GM13977 (cell line): ENCODE measurements at regions not wholly inside any gene's neighbourhood (a gene's known extent, or its start where the extent isn't known, plus 50 kb on each side); places are given as distances from the start of the nearest gene placed in this dataset.

Experiments used
- DNase-seq: peaks from one replicate; pipeline ENCODE4 v3.0.0; 2012; ENCODE audit warnings: low spot score
- in situ Hi-C: fragments of 300-500 bp; cut with MboI; formaldehyde crosslinking; loops from one replicate; pipeline ENCODE4 v1.12.0; 2022; ENCODE audit warnings: low sequenced_read_pairs, low pct_unique_long_range_greater_than_20kb, mixed read lengths, inconsistent platforms; ENCODE audit not compliant: unreplicated experiment
- TF ChIP-seq, protein P1 (sequence below): IDR thresholded peaks from 2 replicates; pipeline ENCODE4 v1.5.1; 2012; ENCODE audit warnings: mild to moderate bottlenecking, control low read depth; ENCODE audit not compliant: insufficient read depth; ENCODE audit errors: extremely low read depth, missing control alignments

DNA sequence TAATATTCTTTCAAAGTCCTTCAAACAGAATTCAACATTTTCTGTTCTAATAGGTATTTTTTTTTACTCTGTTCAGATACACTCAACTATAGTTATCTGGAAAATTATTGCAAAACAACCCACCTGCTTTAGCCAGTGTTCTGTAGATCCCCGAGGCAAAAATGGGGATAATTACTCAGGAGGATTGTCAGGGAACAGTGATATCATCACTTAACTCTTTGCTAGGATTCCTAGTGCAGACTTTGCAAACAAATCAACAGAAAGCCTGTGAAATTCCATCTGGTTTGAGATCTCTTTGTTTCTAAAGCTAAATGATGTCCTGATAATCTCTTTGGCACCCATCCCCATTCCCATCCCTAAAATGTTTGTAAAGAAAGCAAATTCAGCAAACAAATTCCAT is 413.6 kb upstream of the MEIS1 start:
- in situ Hi-C loops: no loop called here
- DNase-seq: no peak

DNA sequence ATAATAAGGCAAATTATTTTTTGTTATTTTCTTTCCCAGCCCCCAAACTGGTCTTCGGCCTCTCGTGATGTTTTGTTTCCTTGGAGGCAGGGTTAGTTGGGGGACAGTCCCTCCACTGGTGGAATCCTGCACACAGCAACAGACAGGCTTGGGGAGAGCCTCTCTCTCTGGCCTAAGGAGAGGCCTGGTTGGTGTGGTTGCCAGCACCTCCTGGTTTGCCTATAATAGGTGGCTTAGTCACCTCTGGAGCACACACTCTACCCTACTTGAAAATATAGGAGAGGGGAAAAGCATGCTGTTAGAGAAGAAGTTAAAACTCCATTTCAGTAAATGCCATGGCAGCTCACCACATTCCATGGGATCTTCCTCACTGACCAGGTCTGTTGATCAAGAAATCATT is 417.2 kb upstream of the MEIS1 start:
- TF ChIP-seq, protein P1, sequence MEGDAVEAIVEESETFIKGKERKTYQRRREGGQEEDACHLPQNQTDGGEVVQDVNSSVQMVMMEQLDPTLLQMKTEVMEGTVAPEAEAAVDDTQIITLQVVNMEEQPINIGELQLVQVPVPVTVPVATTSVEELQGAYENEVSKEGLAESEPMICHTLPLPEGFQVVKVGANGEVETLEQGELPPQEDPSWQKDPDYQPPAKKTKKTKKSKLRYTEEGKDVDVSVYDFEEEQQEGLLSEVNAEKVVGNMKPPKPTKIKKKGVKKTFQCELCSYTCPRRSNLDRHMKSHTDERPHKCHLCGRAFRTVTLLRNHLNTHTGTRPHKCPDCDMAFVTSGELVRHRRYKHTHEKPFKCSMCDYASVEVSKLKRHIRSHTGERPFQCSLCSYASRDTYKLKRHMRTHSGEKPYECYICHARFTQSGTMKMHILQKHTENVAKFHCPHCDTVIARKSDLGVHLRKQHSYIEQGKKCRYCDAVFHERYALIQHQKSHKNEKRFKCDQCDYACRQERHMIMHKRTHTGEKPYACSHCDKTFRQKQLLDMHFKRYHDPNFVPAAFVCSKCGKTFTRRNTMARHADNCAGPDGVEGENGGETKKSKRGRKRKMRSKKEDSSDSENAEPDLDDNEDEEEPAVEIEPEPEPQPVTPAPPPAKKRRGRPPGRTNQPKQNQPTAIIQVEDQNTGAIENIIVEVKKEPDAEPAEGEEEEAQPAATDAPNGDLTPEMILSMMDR: no peak
- DNase-seq: no peak
- in situ Hi-C loops: no loop called here

More for the DNA sequence above, 413.6 kb upstream of the MEIS1 start:
- TF ChIP-seq, protein P1: no peak

DNA sequence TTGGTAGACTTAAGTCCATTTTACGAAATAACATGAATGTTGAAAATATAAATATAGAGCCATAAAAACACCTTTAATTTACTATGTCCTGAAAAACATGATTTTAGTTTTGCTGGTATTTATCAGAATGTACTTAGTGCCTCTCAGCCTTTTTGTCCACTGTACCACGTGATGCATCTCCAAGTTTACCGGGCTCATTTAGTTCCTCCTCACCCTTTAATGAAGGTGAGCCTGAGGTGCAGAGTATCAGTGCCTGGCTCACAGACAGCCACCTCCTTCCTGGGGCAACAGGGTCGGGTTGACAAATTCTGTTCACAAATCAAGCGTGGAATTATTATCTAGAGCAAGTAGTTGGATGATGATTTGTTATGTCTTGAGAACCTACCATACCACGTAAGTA is 420.5 kb upstream of the MEIS1 start:
- in situ Hi-C loops: no loop called here
- DNase-seq: no peak
- TF ChIP-seq, protein P1: no peak

DNA sequence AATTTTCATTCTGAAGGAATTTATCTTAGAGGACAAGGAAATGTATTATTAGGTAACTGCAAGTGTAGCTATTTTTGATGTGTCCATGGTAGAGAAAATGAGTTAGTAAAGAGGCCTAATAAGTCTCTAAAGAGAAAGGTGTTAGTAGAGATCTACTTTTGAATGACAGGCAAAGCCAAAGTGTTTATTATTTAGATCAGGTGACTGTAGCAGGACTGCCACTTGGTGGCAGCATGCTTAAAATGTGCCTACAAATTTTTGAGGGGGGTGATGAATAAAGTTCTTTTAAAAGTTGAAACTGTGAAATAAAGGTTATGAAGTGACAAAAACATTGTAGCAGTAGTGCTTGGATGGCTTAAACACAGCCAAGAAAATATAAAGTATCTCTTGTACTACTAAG is 421.5 kb upstream of the MEIS1 start:
- DNase-seq: no peak
- TF ChIP-seq, protein P1: peak; percentile 48
- in situ Hi-C loops: no loop called here

GRCh38 chr2:66003931-66004330 is 431.0 kb upstream of the MEIS1 start:
- in situ Hi-C loops: no loop called here
- TF ChIP-seq, protein P1: no peak
- DNase-seq: no peak

GRCh38 chr2:66001538-66001937 is 433.4 kb upstream of the MEIS1 start:
- no peak for DNase-seq
- in situ Hi-C loops: no loop called here
- TF ChIP-seq, protein P1: no peak

- in situ Hi-C loops: no loop called here
- TF ChIP-seq, protein P1: no peak
- DNase-seq: no peak
Observed at GRCh38 chr2:66000901-66001300, 434.0 kb upstream of the MEIS1 start.
